GM18867 (cell line): ENCODE measurements at regions not wholly inside any gene's neighbourhood (a gene's known extent, or its start where the extent isn't known, plus 50 kb on each side); places are given as distances from the start of the nearest gene placed in this dataset.

Source experiments
- ATAC-seq: cut with Tn5 transposase; IDR thresholded peaks from one replicate; pipeline ENCODE4 v1.9.1; 2021; ENCODE audit warnings: mild to moderate bottlenecking, moderate library complexity; ENCODE audit not compliant: unreplicated experiment

DNA sequence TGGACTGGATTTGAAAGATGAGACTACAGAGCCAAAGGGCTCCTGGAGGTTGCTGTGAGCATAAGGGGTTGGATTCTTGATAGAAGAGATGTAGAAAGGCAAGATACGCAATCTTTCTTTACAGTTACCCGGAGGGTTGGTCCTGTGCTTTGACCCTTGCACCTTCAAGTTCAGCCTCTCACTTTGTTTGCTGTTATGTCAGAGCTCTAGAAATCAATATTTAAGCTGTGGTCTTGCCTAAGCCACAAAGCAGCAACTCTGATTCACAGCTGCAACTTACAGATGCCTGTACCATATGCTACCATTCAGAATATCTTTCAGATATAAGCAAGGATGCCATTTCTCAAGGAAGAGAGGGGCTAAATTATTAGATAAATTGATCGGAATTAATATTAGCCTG, 943.1 kb upstream of the LRRTM1 start:
- peak; percentile 73 for ATAC-seq

DNA sequence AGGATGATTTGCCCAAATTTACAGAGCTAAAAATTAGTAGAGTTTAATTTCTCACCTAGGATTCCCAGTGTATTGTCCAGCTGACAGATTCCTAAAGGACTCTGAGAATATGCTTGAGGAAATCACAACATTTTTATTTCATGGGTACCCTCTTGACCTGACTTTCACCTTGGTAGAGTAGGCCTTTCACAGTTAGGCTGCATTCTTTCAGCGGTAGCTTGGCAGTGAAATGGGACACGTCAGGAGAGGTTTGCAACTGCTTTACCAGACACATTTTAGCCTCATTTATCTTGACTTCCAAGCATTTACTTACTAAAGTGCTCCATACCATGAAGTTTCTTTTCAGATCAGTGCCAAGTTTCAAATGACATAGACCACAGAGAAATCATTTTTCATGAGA, 937.9 kb upstream of the LRRTM1 start:
- no peak for ATAC-seq

DNA sequence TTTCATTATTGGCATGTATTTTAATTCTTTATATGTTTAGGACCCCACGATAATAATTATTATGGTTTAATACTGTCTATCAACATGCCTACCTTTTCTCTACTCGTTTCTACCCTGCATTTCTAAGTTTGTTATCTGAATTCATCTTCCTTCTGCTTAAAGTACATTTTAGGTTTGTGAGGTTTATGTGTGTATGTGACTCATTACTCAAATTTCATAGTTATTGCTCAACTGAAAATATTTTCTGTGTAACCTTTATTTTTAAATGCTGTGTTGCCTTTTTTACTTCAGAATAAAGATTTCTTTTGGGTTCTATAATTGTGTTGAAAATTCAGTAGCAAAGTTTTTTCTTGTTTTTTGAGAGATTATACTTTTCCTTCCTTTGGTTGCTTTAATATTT, 933.9 kb upstream of the LRRTM1 start:
- ATAC-seq: no peak

DNA sequence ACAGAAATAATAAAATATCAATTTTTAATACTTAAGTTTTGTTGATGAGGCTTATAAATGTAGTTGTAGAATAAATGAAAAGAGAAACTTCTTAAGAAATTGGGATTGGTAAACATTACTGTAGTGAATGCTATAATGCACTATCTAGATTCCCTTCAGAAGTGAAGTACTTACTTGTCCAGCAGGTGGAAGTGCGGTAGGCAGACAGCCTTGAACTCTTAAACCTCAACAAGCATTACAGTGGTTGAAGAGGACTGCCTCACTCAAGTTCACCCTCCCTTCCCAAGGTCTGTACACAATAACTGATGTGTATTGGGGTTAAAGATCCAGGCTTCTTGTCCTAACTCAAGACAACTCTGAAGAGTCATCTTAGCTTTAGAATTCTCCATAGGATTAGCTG, 931.0 kb upstream of the LRRTM1 start:
- no peak for ATAC-seq

DNA sequence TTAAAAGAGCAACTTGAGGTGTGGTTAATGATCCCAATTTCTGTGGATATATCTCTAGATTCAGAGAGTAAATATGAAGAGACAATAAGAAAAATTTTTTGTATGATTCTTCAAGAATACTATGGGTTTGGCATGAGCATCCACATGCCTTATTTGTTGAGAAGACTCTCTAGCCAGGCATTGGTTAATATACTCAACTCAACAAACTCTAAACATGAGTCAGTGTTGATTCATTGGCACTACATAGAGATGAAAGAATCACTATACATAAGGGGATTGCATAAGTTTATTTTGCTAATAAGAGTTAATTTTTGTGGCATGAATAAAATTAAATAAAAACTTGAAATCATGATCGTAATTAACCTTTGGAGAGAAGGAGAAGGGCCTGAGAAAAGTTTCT, 930.2 kb upstream of the LRRTM1 start:
- ATAC-seq: no peak

DNA sequence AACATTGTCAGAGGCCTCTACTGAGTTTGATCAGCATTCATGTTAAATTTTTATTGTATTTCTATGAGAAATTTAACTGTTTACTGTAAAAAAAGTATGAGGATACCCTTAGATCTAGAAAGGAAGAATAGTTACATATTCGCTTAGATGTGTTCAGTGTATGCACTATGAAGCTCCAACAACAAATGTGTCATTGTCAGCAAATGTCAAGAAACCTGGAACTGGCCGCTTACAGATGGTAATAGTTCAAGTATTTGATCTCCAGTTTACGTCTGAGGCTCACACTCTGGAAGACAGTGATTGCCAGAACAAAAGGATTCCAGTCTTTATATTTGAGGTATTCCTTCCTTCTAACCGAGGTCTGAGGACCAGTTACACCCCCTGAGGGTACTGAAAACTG, 921.2 kb upstream of the LRRTM1 start:
- no peak for ATAC-seq

DNA sequence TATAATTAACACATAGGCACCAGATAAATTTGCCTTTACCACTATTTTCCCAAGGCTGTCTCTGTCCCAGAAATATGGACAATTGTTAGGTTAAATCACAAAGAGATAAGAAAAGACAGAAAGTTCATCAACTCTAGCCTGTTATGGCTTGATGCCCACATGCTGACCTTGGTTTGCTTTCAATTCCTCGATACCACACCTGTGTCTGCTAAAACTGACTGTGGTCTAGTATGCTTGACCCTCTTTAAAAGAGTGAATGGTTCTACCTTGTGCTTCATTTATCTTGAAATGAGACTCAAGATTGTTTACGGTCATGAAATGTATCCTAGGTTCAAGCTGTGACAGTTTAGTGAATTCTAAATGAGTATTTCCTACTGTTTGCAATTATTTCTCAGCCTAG, 909.0 kb upstream of the LRRTM1 start:
- no peak for ATAC-seq

DNA sequence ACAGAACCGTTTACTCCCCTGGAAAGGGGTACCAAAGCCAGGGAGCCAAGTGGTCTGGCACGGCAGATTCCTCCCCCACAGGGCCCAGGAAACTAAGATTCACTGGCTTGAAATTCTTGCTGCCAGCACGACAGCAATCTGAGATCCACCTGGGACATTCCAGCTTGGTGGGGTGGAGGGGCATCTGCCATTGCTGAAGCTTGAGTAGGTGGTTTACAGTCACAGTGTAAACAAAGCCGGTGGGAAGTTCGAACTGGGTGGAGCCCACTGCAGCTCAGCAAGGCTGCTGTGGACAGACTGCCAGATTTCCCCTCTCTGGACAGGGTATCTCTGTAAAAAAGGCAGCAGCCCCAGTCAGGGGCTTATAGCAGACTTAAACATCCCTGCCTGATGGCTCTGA, 901.7 kb upstream of the LRRTM1 start:
- ATAC-seq: no peak

DNA sequence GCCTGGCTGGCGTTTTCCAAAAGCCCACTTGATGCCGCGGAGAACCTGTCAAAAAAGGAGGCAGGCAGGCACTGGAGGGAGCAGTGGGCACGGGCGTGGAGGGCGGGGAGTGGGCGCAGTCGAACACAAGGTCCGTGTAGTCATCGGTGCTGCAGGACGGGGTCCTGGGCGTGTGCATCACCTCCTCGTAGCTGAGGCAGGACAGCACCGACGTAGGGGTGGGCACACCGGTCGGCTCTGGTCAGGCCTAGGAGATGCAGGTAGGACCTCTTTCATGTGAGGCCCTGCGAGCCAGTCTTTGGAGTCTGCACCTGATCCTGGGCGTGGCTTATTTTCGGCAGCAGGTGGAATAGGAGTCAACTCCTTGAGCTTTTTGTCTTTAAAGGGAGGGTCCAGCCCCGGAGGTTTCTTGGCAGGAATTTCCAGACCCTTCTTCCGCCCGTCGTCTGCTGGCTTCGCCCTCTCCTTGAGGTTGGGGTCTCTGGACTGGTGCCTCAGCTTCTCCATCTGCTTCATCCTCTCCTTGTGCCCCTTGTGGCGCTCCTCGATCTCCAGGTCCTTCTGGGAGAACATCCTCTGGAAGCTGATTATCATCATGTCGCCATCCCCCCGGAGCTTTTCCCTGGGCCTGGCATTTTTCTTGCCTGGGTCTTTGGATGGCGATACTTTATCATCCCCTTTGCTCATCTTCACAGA, 892.5 kb upstream of the LRRTM1 start:
- ATAC-seq: no peak

DNA sequence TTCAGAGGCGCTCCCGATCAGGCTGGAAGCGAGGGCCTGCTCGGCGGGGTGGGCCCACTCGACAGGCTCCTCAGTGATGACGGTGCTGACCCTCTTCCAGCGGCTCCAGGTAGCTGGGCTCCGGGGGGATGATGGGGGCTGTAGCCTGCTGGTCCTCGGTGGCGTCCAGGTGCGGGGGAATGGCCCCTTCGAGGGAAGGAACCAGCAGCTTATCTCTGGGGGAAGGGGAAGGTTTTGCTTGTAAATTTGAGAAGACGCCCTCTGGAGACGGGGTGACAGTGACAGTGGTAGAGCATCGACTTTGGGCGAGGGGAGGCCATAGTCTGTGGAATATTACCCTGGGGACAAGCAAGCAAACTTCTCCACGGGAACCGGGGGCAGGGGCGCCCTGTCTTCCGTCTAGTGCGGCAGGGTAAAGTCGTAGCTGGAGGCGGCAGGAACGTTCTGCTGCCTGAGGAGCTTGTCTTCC, 891.9 kb upstream of the LRRTM1 start:
- no peak for ATAC-seq

DNA sequence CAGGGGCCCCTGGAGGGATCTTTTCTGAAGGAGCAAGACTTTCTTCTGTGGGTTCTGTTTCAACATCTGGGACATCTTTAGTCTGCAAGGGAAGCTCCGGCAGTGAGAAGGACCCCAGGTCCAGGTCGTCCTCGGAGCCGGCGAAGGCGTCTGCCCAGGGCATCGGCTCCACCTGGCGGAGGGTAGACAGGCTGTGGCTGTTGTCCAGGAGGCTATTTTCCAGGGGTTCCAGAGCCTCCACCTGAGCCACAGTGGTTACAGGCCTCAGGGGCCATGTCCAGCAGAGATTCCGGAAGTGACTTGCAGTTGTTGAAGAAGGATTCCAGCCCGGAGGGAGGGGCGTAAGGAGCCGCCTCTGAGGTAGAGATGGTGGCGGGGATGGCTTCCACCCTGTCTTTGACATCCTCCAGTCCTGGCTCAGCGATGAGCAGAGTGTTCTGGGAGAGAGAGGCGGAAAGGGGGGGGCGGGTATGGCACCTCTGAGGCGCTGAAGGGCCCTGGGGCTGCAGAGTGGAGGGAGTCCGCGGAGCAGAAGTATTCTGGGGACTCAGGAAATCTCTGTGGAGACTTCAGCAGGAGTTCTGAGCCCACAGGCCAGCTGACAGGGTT, 891.3 kb upstream of the LRRTM1 start:
- no peak for ATAC-seq

DNA sequence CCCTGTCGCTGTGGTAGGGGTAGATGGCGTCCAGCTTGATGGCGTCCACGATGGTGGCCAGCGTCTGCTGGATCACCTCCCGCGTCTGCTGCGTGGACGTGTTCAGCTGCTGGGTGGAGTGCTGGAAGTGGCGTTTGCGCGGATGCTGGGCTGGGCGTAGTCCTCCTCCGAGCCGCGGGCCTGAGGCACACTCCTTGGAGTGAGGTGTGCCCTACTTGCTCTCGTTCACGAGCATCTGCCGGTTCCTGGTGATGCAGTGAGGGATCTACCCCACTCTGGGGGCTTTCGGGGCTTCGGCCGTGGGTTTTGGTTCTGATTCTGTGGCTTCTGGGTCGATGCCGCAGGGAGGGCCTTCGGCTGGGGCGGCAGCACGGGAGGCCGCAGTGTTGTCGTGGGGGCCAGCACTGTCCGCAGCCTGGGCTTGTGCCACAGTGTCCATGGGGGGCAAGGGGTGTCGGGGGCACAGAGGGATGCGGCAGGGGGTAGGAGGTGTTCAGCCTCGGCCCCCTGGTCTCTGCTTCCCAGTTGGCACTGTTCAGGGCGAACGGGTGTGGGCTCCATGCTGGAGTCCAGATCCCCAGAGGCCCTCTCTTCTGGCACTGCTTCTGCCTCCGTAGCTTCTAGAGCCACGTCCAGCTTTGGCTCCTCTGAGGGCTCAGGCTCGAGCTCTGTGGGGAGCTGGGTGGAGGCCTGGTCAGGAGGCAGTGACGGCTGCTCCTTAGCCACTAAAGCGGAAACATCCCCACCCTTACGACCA, 890.6 kb upstream of the LRRTM1 start:
- ATAC-seq: no peak

DNA sequence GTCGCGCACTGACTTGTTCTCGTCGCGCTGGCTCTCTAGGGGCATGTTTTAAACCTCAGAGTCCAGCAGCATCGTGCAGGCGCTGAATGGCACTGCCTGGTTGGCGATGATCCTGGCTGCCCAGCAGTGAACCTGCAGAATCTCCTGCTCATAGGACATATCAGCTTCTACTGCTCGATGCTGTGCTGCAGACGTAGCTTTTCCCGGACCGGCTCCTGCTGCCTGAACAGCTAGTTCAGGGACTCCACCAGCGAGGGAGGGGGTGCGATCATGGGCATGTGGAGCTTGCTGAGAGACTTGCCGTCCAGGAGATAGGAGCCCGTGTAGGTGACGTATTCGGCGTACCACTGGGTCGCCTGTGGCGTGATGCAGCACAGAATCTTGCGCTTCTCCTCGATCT, 890.0 kb upstream of the LRRTM1 start:
- ATAC-seq: no peak

DNA sequence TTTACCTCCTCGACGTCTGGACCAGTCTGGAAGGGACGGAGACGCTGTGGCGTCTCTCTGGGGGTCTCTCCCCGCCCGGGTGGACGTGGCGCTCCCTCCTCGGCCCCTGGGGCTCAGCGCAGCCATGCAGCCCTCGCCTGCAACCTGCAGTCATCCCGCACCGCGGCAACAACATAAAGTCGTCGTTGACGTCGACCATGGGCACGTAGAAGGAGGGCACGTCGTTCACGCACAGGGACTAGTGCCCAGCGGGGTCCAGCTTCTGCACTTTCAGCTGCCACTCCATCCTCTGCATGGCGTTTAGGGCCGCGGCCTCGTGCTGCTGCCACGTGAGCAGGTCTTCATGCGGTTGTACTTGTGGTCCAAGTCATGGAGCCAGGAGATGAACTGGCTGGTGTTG, 889.6 kb upstream of the LRRTM1 start:
- ATAC-seq: no peak

DNA sequence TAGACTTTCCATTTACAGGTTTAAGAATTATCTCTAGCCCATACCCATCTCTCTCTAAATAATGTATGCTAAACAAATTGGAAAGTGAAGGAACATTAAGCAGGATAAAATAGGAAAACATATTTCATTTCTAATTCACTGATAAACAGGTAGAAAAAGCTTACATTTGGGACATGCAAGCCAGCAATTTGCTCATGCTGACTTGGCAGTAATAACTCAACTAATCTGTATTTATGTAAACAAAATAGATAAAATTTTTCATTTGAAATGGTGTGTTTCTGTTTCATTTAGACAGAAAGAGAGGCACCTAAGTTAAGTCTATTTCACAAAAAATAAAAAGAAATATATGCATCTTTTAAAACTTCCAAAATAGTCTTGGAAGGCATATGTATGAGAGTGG, 877.3 kb upstream of the LRRTM1 start:
- ATAC-seq: no peak

DNA sequence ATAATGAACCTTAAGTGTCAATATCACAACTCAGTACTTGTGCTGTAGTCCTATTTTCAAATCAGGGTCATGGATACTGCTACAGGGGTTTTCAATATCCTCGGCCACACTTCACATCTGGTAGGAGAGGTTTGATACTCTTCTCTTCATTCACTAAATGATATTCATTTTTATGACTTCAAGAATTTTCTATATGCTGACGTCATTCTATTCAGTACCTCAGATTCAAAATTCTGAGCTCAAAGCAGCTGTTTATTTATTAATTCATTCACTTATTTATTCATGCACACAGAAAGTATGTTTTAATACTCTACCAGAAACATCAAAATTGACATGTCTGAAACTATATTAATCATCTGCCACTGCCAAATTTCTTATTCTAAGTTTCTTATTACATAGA, 866.9 kb upstream of the LRRTM1 start:
- ATAC-seq: no peak

DNA sequence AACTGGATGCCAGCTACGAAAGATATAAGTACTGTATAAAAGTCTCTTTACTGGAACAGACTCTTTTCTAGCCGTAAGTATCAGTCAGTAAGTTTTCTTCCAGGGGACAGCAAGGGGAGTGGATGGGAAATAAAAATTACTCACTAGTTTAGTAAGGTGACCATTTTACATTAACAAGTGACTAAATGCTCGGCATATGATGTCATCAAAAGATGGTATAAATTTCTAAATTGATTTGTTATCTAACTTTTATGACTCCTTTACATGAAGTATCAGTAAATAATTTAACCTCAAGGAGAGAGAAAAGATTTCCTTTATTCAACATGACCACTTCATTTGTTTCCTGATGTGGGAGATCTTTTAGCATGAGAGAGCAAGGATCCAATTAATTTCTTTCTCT, 859.0 kb upstream of the LRRTM1 start:
- ATAC-seq: no peak

DNA sequence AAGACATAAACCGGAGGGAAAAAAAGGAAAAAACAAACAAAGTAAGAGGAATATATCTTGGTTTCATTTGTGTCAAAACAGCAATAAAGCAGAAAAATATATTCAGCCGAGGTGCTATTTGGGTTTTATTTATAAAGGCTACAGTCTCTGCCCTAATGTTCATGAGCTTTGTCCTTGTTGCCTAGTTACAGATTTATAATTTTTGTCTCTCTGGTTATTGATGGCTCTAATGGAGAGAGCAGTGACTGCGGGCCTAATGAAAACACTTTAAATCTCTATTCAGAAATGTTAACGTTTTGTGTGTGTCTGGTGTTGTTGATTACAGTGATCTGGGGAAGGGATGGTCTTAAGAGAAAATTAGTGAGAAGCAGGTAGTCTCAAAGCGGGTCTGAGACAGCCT, 854.0 kb upstream of the LRRTM1 start:
- ATAC-seq: no peak

DNA sequence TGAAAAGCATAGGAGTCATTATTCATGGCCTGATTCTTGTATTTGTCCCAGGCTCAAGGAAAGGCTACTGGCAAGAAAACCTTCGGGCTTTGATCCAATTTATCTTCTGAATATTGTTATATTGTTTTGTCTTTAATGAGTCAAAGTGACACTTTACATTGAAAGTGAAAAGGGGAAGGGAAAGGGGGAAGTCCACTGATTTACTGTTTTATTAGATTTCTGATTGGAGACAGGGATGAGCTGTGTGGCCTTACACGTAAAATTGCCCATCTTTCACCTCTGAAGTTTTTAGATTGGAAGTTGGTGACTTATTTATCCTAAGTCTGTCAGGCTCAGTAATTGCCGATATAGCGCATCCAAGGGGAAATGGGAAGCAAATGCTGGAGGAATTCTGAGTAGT, 843.8 kb upstream of the LRRTM1 start:
- ATAC-seq: no peak

DNA sequence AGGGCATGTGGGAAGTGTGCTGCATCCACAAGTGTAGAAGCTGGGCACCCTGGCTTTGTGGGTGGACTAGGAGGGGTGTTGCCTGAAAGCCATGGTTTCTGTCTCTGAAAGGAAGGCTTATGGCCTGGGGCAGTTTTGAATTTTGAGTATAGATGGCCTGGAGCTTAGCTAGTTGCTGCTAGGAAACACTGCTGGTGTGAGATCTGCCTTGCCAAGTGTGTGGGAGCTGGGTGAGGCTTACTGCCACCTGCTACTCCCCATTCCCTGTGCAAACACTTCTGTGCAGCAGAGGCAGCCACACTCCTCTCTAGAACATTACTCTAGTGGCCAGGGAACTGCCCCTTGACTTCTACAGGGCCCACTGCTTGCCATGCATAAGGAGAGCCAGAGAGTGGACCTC, 831.7 kb upstream of the LRRTM1 start:
- no peak for ATAC-seq

DNA sequence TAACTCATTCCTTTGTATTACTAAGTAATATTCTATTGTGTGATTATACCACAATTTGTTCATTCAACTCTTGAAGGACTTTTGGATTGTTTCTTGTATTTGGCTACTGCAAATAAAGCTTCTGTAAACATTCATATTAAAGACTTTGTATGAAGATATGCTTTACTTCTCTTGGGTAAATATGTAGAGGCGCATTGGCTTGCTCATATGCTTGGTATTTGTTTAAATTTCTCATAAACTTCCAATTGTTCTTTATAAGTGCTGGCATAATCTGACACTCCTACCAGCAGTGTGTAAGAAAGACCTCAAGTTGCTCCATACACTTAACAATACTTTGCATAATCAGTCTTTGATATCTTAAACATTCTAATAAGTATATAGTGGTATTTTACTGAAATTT, 792.8 kb upstream of the LRRTM1 start:
- ATAC-seq: no peak

DNA sequence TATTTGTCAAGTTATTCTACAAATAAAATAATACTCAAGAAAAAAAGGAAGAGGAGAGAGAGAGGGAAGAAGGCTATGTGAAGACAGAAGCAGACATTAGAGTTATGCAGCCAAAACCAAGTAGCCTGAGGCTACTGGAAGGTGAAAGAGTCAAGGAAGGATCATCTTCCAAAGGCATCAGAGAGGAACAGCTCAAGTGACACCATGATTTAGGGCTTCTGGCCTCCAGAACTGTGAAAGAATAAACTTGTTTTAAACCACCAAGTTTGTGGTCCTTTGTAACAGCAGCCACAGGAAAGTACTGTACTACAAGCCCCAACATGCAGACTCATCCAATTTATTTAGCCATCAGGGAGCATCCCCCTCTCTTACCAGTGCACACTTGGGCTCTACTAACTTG, 788.5 kb upstream of the LRRTM1 start:
- ATAC-seq: no peak
